HEK293 (cell line): ENCODE measurements at regions not wholly inside any gene's neighbourhood (a gene's known extent, or its start where the extent isn't known, plus 50 kb on each side); places are given as distances from the start of the nearest gene placed in this dataset.

Experiments
- ZNF341 ChIP-seq: fragments of 450-650 bp; formaldehyde crosslinking; IDR thresholded peaks from 2 replicates; pipeline ENCODE4; 2016; ENCODE audit warnings: low read depth, missing biosample characterization, missing genetic modification characterization
- ZNF366 ChIP-seq: fragments of 450-650 bp; formaldehyde crosslinking; conservative IDR thresholded peaks from 2 replicates; pipeline ENCODE4 v1.5.1; 2016; ENCODE audit warnings: missing biosample characterization, missing genetic modification characterization
- ZNF830 ChIP-seq: fragments of 450-650 bp; IDR thresholded peaks from 2 replicates; pipeline ENCODE4 v1.5.0; 2018; ENCODE audit warnings: missing biosample characterization, missing genetic modification characterization, low read depth, mild to moderate bottlenecking, moderate library complexity
- TF ChIP-seq, protein P1 (sequence below): fragments of 450-650 bp; formaldehyde crosslinking; IDR thresholded peaks from 2 replicates; pipeline ENCODE4 v1.5.1; 2016; ENCODE audit warnings: missing biosample characterization, missing genetic modification characterization

DNA sequence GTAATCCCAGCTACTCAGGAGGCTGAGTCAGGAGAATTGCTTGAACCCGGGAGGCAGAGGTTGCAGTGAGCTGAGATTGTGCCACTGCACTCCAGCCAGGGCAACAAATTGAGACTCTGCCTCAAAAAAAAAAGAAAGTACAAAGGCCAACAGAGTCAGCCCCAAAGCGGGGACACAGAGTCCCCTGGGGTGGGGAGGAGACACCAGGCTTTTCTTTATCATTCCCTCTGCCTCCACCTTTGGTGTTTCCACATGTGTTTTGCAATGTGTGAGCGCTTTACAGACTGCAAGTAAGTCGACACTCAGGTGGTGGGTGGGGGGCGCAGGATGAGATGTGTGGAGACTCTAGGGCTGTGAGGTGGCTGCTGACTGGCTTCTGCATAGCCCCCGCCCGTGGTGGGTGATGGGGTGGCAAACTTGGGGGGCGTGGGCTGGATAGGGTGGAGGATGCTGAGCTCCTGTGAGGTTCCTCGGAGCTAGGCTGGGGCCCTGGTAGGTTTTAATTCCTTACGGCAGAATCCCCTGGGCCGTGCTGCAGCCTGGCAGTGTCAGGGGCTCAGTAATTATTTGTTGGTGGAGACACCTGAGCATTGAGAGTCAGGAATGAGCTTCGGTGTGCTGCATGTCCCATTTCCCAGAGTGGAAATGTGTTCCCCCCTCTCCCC, 177.2 kb downstream of the CTTN start:
- TF ChIP-seq ZNF341 (tag by site-specific recombination) (no peak), ZNF366 (tag by site-specific recombination) (no peak), ZNF830 (tag by site-specific recombination) (no peak)
- TF ChIP-seq, protein P1, sequence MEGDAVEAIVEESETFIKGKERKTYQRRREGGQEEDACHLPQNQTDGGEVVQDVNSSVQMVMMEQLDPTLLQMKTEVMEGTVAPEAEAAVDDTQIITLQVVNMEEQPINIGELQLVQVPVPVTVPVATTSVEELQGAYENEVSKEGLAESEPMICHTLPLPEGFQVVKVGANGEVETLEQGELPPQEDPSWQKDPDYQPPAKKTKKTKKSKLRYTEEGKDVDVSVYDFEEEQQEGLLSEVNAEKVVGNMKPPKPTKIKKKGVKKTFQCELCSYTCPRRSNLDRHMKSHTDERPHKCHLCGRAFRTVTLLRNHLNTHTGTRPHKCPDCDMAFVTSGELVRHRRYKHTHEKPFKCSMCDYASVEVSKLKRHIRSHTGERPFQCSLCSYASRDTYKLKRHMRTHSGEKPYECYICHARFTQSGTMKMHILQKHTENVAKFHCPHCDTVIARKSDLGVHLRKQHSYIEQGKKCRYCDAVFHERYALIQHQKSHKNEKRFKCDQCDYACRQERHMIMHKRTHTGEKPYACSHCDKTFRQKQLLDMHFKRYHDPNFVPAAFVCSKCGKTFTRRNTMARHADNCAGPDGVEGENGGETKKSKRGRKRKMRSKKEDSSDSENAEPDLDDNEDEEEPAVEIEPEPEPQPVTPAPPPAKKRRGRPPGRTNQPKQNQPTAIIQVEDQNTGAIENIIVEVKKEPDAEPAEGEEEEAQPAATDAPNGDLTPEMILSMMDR (tag by site-specific recombination), result no peak
